ENCODE measurements at regions not wholly inside any gene's neighbourhood (a gene's known extent, or its start where the extent isn't known, plus 50 kb on each side); places are given as distances from the start of the nearest gene placed in this dataset.

GRCh38 chr3:181105646-181106045, 116.1 kb upstream of the DNAJC19 start:
- no peak for TF ChIP-seq CTCF (IDR thresholded peaks at IDR 0.05; ENCODE audit: control insufficient read depth, insufficient read depth, low read depth, low read length, missing control alignments)
- DNase-seq (ENCODE audit: low read depth), result no peak

GRCh38 chr3:181103605-181104004, 114.1 kb upstream of the DNAJC19 start:
- peak; percentile 16 for TF ChIP-seq CTCF (IDR thresholded peaks at IDR 0.05; ENCODE audit: control insufficient read depth, insufficient read depth, low read depth, low read length, missing control alignments)
- DNase-seq (ENCODE audit: low read depth), result no peak
- no peak overlapping the region for H3K4me3 ChIP-seq (ENCODE audit: control insufficient read depth, low read depth, low read length)

More at GRCh38 chr3:181105646-181106045, 116.1 kb upstream of the DNAJC19 start:
- no peak overlapping the region for H3K4me3 ChIP-seq (ENCODE audit: control insufficient read depth, low read depth, low read length)

GRCh38 chr3:181086011-181086410, 96.5 kb upstream of the DNAJC19 start:
- DNase-seq (ENCODE audit: low read depth), result no peak
- no peak for TF ChIP-seq CTCF (IDR thresholded peaks at IDR 0.05; ENCODE audit: control insufficient read depth, insufficient read depth, low read depth, low read length, missing control alignments)
- no peak overlapping the region for H3K4me3 ChIP-seq (ENCODE audit: control insufficient read depth, low read depth, low read length)

- no peak overlapping the region for H3K4me3 ChIP-seq (ENCODE audit: control insufficient read depth, low read depth, low read length)
- no peak for TF ChIP-seq CTCF (IDR thresholded peaks at IDR 0.05; ENCODE audit: control insufficient read depth, insufficient read depth, low read depth, low read length, missing control alignments)
- no peak for DNase-seq (ENCODE audit: low read depth)
Measured at GRCh38 chr3:181081930-181082329, 92.4 kb upstream of the DNAJC19 start.

- DNase-seq (ENCODE audit: low read depth), result no peak
- TF ChIP-seq CTCF (IDR thresholded peaks at IDR 0.05; ENCODE audit: control insufficient read depth, insufficient read depth, low read depth, low read length, missing control alignments), result no peak
Measured at GRCh38 chr3:181076558-181076957, 87.0 kb upstream of the DNAJC19 start.

GRCh38 chr3:181075098-181075497, 85.6 kb upstream of the DNAJC19 start:
- DNase-seq (ENCODE audit: low read depth), result no peak

More at GRCh38 chr3:181076558-181076957, 87.0 kb upstream of the DNAJC19 start:
- no peak overlapping the region for H3K4me3 ChIP-seq (ENCODE audit: control insufficient read depth, low read depth, low read length)

More at GRCh38 chr3:181075098-181075497, 85.6 kb upstream of the DNAJC19 start:
- TF ChIP-seq CTCF (IDR thresholded peaks at IDR 0.05; ENCODE audit: control insufficient read depth, insufficient read depth, low read depth, low read length, missing control alignments), result no peak
- no peak overlapping the region for H3K4me3 ChIP-seq (ENCODE audit: control insufficient read depth, low read depth, low read length)
